ENCODE measurements at regions not wholly inside any gene's neighbourhood (a gene's known extent, or its start where the extent isn't known, plus 50 kb on each side); places are given as distances from the start of the nearest gene placed in this dataset.

- H3K4me3 ChIP-seq, result no peak overlapping the region
- no peak for DNase-seq
- H3K27me3 ChIP-seq, result no peaks in the 10 kb centered on the region
- no peak overlapping the region for H3K27ac ChIP-seq
- H3K4me1 ChIP-seq, result no peaks in the 10 kb centered on the region
- no peaks in the 10 kb centered on the region for H3K9me3 ChIP-seq (replicated peaks)
- H3K36me3 ChIP-seq, result no peaks in the 10 kb centered on the region
These were observed 53.6 kb upstream of the KCNJ15 start for GRCh38 chr21:38203229-38203628.

- no peaks in the 10 kb centered on the region for H3K4me1 ChIP-seq
- no peaks in the 10 kb centered on the region for H3K36me3 ChIP-seq
- no peak overlapping the region for H3K27ac ChIP-seq
- H3K4me3 ChIP-seq, result no peak overlapping the region
- no peak for DNase-seq
- no peaks in the 10 kb centered on the region for H3K9me3 ChIP-seq (replicated peaks)
- H3K27me3 ChIP-seq, result no peaks in the 10 kb centered on the region
These were observed 50.9 kb upstream of the KCNJ15 start for GRCh38 chr21:38205940-38206339.

DNA sequence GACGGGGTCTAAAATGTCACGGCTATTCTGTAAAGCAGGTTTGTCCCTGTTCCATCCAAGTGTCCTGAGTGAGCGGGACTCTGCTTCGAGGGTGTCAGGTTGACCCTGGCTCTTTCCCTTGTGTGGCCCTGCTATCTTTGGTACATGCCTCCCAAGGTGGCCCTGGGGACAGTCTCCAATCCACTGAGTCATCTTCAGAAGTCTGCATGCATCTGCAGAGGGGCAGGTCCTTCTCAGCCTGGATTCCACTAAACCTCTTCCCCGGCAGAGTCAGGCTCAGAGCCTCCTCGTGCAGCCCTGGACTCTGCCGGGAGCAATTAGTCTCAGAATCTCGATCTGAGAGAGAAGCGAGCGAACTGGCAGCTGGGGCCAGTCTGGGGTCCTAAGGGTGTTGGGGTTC is 50.1 kb upstream of the KCNJ15 start:
- H3K4me3 ChIP-seq, result no peak overlapping the region
- no peak overlapping the region for H3K27ac ChIP-seq
- no peak for DNase-seq
- no peaks in the 10 kb centered on the region for H3K9me3 ChIP-seq (replicated peaks)
- H3K4me1 ChIP-seq, result no peaks in the 10 kb centered on the region
- no peaks in the 10 kb centered on the region for H3K27me3 ChIP-seq
- H3K36me3 ChIP-seq, result no peaks in the 10 kb centered on the region

Measured in SJCRH30 (cell line).